Thyroid gland (tissue), 4 donors: ENCODE measurements at regions not wholly inside any gene's neighbourhood (a gene's known extent, or its start where the extent isn't known, plus 50 kb on each side); places are given as distances from the start of the nearest gene placed in this dataset.

Experiments
- DNase-seq, 2 donors: peaks; one replicate each; pipeline ENCODE4 v3.0.0-alpha.2; 2019
- H3K27ac ChIP-seq, 3 donors: fragments of 200-600 bp; sonication (generic); 1 replicate in 2 of 3; 2 replicates in 1 of 3; pipeline ENCODE4 v1.5.1; 2016 to 2019; ENCODE audit warnings: mild to moderate bottlenecking in 1 of 3, moderate library complexity in 1 of 3
- H3K27me3 ChIP-seq: fragments of 200-600 bp; sonication (generic); one replicate; pipeline ENCODE4 v1.5.1; 2019
- H3K36me3 ChIP-seq, 2 donors: fragments of 200-600 bp; sonication (generic); one replicate each; pipeline ENCODE4 v1.5.1; 2016 to 2019
- H3K4me1 ChIP-seq, 2 donors: fragments of 200-600 bp; sonication (generic); one replicate each; pipeline ENCODE4 v1.5.1; 2017 to 2019
- H3K4me3 ChIP-seq, 3 donors: fragments of 200-600 bp; sonication (generic); replicated peaks in 1 of 3; 1 replicate in 2 of 3; 2 replicates in 1 of 3; pipeline ENCODE4 v1.5.1; 2016; ENCODE audit warnings: mild to moderate bottlenecking in 1 of 3
- H3K9me3 ChIP-seq: fragments of 200-600 bp; sonication (generic); one replicate; pipeline ENCODE4 v1.5.1; 2017
- CTCF ChIP-seq, 6 experiments: fragments of 200-600 bp in 3 of 6; fragments of 450-650 bp in 3 of 6; sonication (generic) in 3 of 6; IDR thresholded peaks; one replicate each; pipeline ENCODE4 v1.5.1; 2016 to 2019; ENCODE audit warnings: antibody characterized with exemption in 6 of 6, mild to moderate bottlenecking in 2 of 6, inconsistent platforms in 1 of 6, moderate library complexity in 1 of 6
- POLR2A ChIP-seq, 2 donors: fragments of 450-650 bp; IDR thresholded peaks; one replicate each; pipeline ENCODE4 v1.6.1; 2017; ENCODE audit warnings: antibody characterized with exemption in 2 of 2, mild to moderate bottlenecking in 2 of 2, moderate library complexity in 1 of 2
- WGBS, 2 donors: methylation state at CpG; one replicate each; pipeline ENCODE4 v1.1.5; 2017; 5-methylcytosine and 5-hydroxymethylcytosine counted together
- intact Hi-C: fragments of 100-400 bp; cut with DNase I; formaldehyde crosslinking; loops from one replicate; pipeline ENCODE4 v1.15.1; 2023

GRCh38 chr2:204202253-204202652 lies 265.7 kb downstream of the ICOS start:
- H3K27ac ChIP-seq = no peak overlapping the region
- WGBS, 2 donors = 75 to 89% methylated on average over 1 of the region's 1 CpG
- H3K36me3 ChIP-seq = no peaks in the 10 kb centered on the region
- no peaks in the 10 kb centered on the region for H3K9me3 ChIP-seq
- TF ChIP-seq POLR2A (IDR thresholded peaks at IDR 0.05) (no peak), CTCF (IDR thresholded peaks at IDR 0.05) (no peak)
- H3K27me3 ChIP-seq = no peaks in the 10 kb centered on the region
- intact Hi-C loops = no loop called here
- H3K4me1 ChIP-seq = no peaks in the 10 kb centered on the region
- no peak overlapping the region for H3K4me3 ChIP-seq
- no peak for DNase-seq

- no peak overlapping the region for H3K4me3 ChIP-seq
- no peaks in the 10 kb centered on the region for H3K36me3 ChIP-seq
- H3K27ac ChIP-seq = no peak overlapping the region
- intact Hi-C loops = no loop called here
- no peaks in the 10 kb centered on the region for H3K4me1 ChIP-seq
- WGBS, 2 donors = 81 to 82% methylated on average over 4 of the region's 4 CpGs
- TF ChIP-seq CTCF (IDR thresholded peaks at IDR 0.05) (no peak), POLR2A (IDR thresholded peaks at IDR 0.05) (no peak)
- H3K27me3 ChIP-seq = no peaks in the 10 kb centered on the region
- no peaks in the 10 kb centered on the region for H3K9me3 ChIP-seq
- DNase-seq = no peak
Observed at GRCh38 chr2:204203704-204204103, 267.1 kb downstream of the ICOS start.

- no peaks in the 10 kb centered on the region for H3K4me1 ChIP-seq
- TF ChIP-seq CTCF (IDR thresholded peaks at IDR 0.05) (no peak), POLR2A (IDR thresholded peaks at IDR 0.05) (no peak)
- no peaks in the 10 kb centered on the region for H3K9me3 ChIP-seq
- intact Hi-C loops = no loop called here
- no peak overlapping the region for H3K4me3 ChIP-seq
- no peaks in the 10 kb centered on the region for H3K27me3 ChIP-seq
- 69 to 74% methylated on average over 6 of the region's 6 CpGs for WGBS, 2 donors
- H3K27ac ChIP-seq = no peak overlapping the region
- H3K36me3 ChIP-seq = no peaks in the 10 kb centered on the region
- DNase-seq = no peak
Observed at GRCh38 chr2:204205082-204205481, 268.5 kb downstream of the ICOS start.

- Histone ChIP-seq H3K27ac (no peak overlapping the region), H3K27me3 (no peaks in the 10 kb centered on the region), H3K36me3 (no peaks in the 10 kb centered on the region), H3K4me1 (no peaks in the 10 kb centered on the region), H3K9me3 (no peaks in the 10 kb centered on the region), H3K4me3 (no peak overlapping the region)
- WGBS, 2 donors = 35 to 39% methylated on average over 7 of the region's 7 CpGs
- no peak for DNase-seq
- TF ChIP-seq CTCF (IDR thresholded peaks at IDR 0.05) (no peak), POLR2A (IDR thresholded peaks at IDR 0.05) (no peak)
- intact Hi-C loops = no loop called here
Observed at GRCh38 chr2:204205538-204205937, 269.0 kb downstream of the ICOS start.

- H3K27me3 ChIP-seq = no peaks in the 10 kb centered on the region
- H3K27ac ChIP-seq = no peak overlapping the region
- H3K4me1 ChIP-seq = no peaks in the 10 kb centered on the region
- no peak overlapping the region for H3K4me3 ChIP-seq
- DNase-seq = no peak
- 81 to 82% methylated on average over 1 of the region's 1 CpG for WGBS, 2 donors
- H3K36me3 ChIP-seq = no peaks in the 10 kb centered on the region
- intact Hi-C loops = no loop called here
- H3K9me3 ChIP-seq = no peaks in the 10 kb centered on the region
- no peak for TF ChIP-seq CTCF (IDR thresholded peaks at IDR 0.05)
- TF ChIP-seq POLR2A (IDR thresholded peaks at IDR 0.05) = no peak
Observed at GRCh38 chr2:204207866-204208265, 271.3 kb downstream of the ICOS start.
